ENCODE measurements at regions not wholly inside any gene's neighbourhood (a gene's known extent, or its start where the extent isn't known, plus 50 kb on each side); places are given as distances from the start of the nearest gene placed in this dataset.

DNA sequence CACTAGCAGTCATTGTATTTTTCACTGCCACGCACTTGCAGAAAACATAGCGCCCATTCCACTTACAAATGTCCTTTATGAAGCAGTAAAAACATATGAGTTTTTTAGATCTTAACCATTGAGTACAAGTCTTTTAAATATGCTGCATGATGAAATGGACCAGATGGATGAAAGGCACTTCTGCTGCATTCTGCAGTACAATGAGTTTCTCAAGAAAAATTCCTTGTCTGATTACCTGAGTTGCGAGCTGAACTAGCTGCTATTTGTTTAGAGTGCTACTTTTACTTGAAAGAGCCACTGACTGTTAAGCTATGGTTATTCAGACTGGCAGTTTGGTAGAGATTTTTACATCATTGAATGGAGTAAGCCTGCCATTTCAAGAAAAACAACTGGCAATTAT is 825.5 kb upstream of the ACVR2A start:
- H3K4me3 ChIP-seq (ENCODE audit: low read depth, low read length, poor library complexity, severe bottlenecking): no peak overlapping the region
- TF ChIP-seq EZH2 (IDR thresholded peaks at IDR 0.05; ENCODE audit: borderline replicate concordance, low read depth, low read length, poor library complexity, severe bottlenecking): no peak
- TF ChIP-seq, protein P1, sequence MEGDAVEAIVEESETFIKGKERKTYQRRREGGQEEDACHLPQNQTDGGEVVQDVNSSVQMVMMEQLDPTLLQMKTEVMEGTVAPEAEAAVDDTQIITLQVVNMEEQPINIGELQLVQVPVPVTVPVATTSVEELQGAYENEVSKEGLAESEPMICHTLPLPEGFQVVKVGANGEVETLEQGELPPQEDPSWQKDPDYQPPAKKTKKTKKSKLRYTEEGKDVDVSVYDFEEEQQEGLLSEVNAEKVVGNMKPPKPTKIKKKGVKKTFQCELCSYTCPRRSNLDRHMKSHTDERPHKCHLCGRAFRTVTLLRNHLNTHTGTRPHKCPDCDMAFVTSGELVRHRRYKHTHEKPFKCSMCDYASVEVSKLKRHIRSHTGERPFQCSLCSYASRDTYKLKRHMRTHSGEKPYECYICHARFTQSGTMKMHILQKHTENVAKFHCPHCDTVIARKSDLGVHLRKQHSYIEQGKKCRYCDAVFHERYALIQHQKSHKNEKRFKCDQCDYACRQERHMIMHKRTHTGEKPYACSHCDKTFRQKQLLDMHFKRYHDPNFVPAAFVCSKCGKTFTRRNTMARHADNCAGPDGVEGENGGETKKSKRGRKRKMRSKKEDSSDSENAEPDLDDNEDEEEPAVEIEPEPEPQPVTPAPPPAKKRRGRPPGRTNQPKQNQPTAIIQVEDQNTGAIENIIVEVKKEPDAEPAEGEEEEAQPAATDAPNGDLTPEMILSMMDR (conservative IDR thresholded peaks at IDR 0.05; ENCODE audit: low read depth, low read length): no peak
- intact Hi-C loops (cut with micrococcal nuclease; ENCODE audit: unreplicated experiment): no loop called here
- POLR2A ChIA-PET (ENCODE audit: low non-redundant PET): no interaction called here
- no peaks in the 10 kb centered on the region for H3K36me3 ChIP-seq (ENCODE audit: insufficient read depth, low read length, poor library complexity, severe bottlenecking)
- no peaks in the 10 kb centered on the region for H3K9me3 ChIP-seq (ENCODE audit: low read depth, low read length, poor library complexity, severe bottlenecking)
- H3K4me1 ChIP-seq (ENCODE audit: insufficient read depth, low read length, poor library complexity, severe bottlenecking): no peaks in the 10 kb centered on the region
- no peak overlapping the region for H3K27ac ChIP-seq (ENCODE audit: low read depth, low read length, poor library complexity, severe bottlenecking)
- no peaks in the 10 kb centered on the region for H3K27me3 ChIP-seq (replicated peaks; ENCODE audit: insufficient read depth, low read depth, low read length, poor library complexity)
- BruUV-seq (replicated peaks): no TSS peak
- CTCF ChIA-PET: no interaction called here
- DNase-seq (ENCODE audit: low spot score): no peak

- Histone ChIP-seq H3K27me3 (replicated peaks; ENCODE audit: insufficient read depth, low read depth, low read length, poor library complexity) (no peaks in the 10 kb centered on the region), H3K4me3 (ENCODE audit: low read depth, low read length, poor library complexity, severe bottlenecking) (no peak overlapping the region), H3K9me3 (ENCODE audit: low read depth, low read length, poor library complexity, severe bottlenecking) (no peaks in the 10 kb centered on the region), H3K27ac (ENCODE audit: low read depth, low read length, poor library complexity, severe bottlenecking) (no peak overlapping the region), H3K36me3 (ENCODE audit: insufficient read depth, low read length, poor library complexity, severe bottlenecking) (no peaks in the 10 kb centered on the region), H3K4me1 (ENCODE audit: insufficient read depth, low read length, poor library complexity, severe bottlenecking) (no peaks in the 10 kb centered on the region)
- ChIA-PET CTCF (no interaction called here), POLR2A (ENCODE audit: low non-redundant PET) (no interaction called here)
- TF ChIP-seq, protein P1 (conservative IDR thresholded peaks at IDR 0.05; ENCODE audit: low read depth, low read length): no peak
- TF ChIP-seq EZH2 (IDR thresholded peaks at IDR 0.05; ENCODE audit: borderline replicate concordance, low read depth, low read length, poor library complexity, severe bottlenecking): no peak
- DNase-seq (ENCODE audit: low spot score): no peak
- intact Hi-C loops (cut with micrococcal nuclease; ENCODE audit: unreplicated experiment): no loop called here
- no TSS peak for BruUV-seq (replicated peaks)
These were observed 826.7 kb upstream of the ACVR2A start for GRCh38 chr2:147017951-147018645.

DNA sequence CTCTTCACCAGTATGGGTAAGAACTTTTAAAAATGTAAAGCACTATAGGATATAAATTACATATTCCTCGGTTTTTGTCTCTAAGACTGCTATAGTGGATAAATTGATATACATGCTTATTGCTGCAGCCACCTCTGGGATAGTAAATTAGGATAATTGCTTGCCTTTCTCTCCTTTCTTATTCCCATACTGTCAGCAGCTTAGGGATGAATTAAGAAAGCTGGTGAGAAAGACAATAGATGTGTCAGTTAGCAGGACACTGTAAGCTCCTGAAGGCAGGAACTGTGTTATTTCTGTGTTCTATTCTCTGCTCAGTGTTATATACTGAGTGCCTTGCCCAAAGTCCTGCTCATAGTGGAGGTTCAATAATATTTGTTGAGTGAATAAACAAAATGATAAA is 828.6 kb upstream of the ACVR2A start:
- no peak overlapping the region for H3K27ac ChIP-seq (ENCODE audit: low read depth, low read length, poor library complexity, severe bottlenecking)
- TF ChIP-seq, protein P1 (conservative IDR thresholded peaks at IDR 0.05; ENCODE audit: low read depth, low read length): no peak
- no peak for TF ChIP-seq EZH2 (IDR thresholded peaks at IDR 0.05; ENCODE audit: borderline replicate concordance, low read depth, low read length, poor library complexity, severe bottlenecking)
- POLR2A ChIA-PET (ENCODE audit: low non-redundant PET): no interaction called here
- H3K9me3 ChIP-seq (ENCODE audit: low read depth, low read length, poor library complexity, severe bottlenecking): no peaks in the 10 kb centered on the region
- H3K36me3 ChIP-seq (ENCODE audit: insufficient read depth, low read length, poor library complexity, severe bottlenecking): no peaks in the 10 kb centered on the region
- H3K4me1 ChIP-seq (ENCODE audit: insufficient read depth, low read length, poor library complexity, severe bottlenecking): no peaks in the 10 kb centered on the region
- intact Hi-C loops (cut with micrococcal nuclease; ENCODE audit: unreplicated experiment): no loop called here
- H3K27me3 ChIP-seq (replicated peaks; ENCODE audit: insufficient read depth, low read depth, low read length, poor library complexity): no peaks in the 10 kb centered on the region
- CTCF ChIA-PET: no interaction called here
- BruUV-seq (replicated peaks): no TSS peak
- H3K4me3 ChIP-seq (ENCODE audit: low read depth, low read length, poor library complexity, severe bottlenecking): no peak overlapping the region
- no peak for DNase-seq (ENCODE audit: low spot score)
